H9 (cell line): ENCODE measurements at regions not wholly inside any gene's neighbourhood (a gene's known extent, or its start where the extent isn't known, plus 50 kb on each side); places are given as distances from the start of the nearest gene placed in this dataset.

ENCODE experiments used
- DNase-seq: peaks from one replicate; pipeline ENCODE4 v3.0.0-alpha.2; 2017
- H2AFZ ChIP-seq: one replicate; pipeline ENCODE4 v1.6.1; 2013; ENCODE audit warnings: mild to moderate bottlenecking, low read length, control low read depth, moderate library complexity
- H2AK5ac ChIP-seq: 2 replicates; pipeline ENCODE4 v1.6.1; 2013; ENCODE audit warnings: low read length, control low read depth, mixed read lengths; ENCODE audit not compliant: insufficient read length
- H2BK120ac ChIP-seq: one replicate; pipeline ENCODE4 v1.6.1; 2013; ENCODE audit warnings: low read depth, mild to moderate bottlenecking, low read length, control low read depth, inconsistent platforms; ENCODE audit not compliant: poor library complexity, severe bottlenecking
- H2BK12ac ChIP-seq: 2 replicates; pipeline ENCODE4 v1.6.1; 2013; ENCODE audit warnings: low read length, control low read depth, mixed read lengths, low read depth; ENCODE audit not compliant: insufficient read length
- H2BK15ac ChIP-seq: 2 replicates; pipeline ENCODE4 v1.6.1; 2013; ENCODE audit warnings: low read depth, low read length, control low read depth
- H2BK20ac ChIP-seq: one replicate; pipeline ENCODE4 v1.6.1; 2013; ENCODE audit warnings: low read depth, mild to moderate bottlenecking, low read length, control low read depth, inconsistent platforms; ENCODE audit not compliant: poor library complexity, severe bottlenecking
- H2BK5ac ChIP-seq: 2 replicates; pipeline ENCODE4 v1.6.1; 2013; ENCODE audit warnings: low read length, control low read depth, mixed read lengths; ENCODE audit not compliant: insufficient read length
- H3K14ac ChIP-seq: 2 replicates; pipeline ENCODE4 v1.6.1; 2013; ENCODE audit warnings: low read length, control low read depth; ENCODE audit not compliant: insufficient read depth
- H3K18ac ChIP-seq: 2 replicates; pipeline ENCODE4 v1.6.1; 2013; ENCODE audit warnings: low read depth, mild to moderate bottlenecking, mixed read lengths, low read length, control low read depth; ENCODE audit not compliant: insufficient read length
- H3K23ac ChIP-seq: 2 replicates; pipeline ENCODE4 v1.6.1; 2013; ENCODE audit warnings: low read length, control low read depth, mixed read lengths, low read depth; ENCODE audit not compliant: insufficient read length
- H3K23me2 ChIP-seq: 2 replicates; pipeline ENCODE4 v1.6.1; 2013; ENCODE audit warnings: low read depth, mild to moderate bottlenecking, mixed read lengths, low read length, control low read depth; ENCODE audit not compliant: insufficient read length, poor library complexity, severe bottlenecking
- H3K27ac ChIP-seq: 2 replicates; pipeline ENCODE4 v1.5.1; 2013; ENCODE audit warnings: low read length, control low read depth, mixed read lengths, low read depth; ENCODE audit not compliant: insufficient read length
- H3K27me3 ChIP-seq: 2 replicates; pipeline ENCODE4 v1.6.1; 2013; ENCODE audit warnings: low read length, control low read depth, inconsistent platforms; ENCODE audit not compliant: insufficient read depth
- H3K4ac ChIP-seq: 2 replicates; pipeline ENCODE4 v1.6.1; 2013; ENCODE audit warnings: low read depth, mild to moderate bottlenecking, control low read depth, inconsistent platforms, low read length, moderate library complexity
- H3K4me1 ChIP-seq: 2 replicates; pipeline ENCODE4 v1.6.1; 2013; ENCODE audit warnings: low read length, control low read depth, inconsistent platforms; ENCODE audit not compliant: insufficient read depth
- H3K4me2 ChIP-seq: 2 replicates; pipeline ENCODE4 v1.6.1; 2013; ENCODE audit warnings: low read length, control low read depth, mixed read lengths; ENCODE audit not compliant: insufficient read length, insufficient read depth
- H3K56ac ChIP-seq: 2 replicates; pipeline ENCODE4 v1.6.1; 2013; ENCODE audit warnings: low read depth, mild to moderate bottlenecking, mixed read lengths, low read length, control low read depth; ENCODE audit not compliant: insufficient read length
- H3K79me1 ChIP-seq: 2 replicates; pipeline ENCODE4 v1.6.1; 2013; ENCODE audit warnings: low read depth, mild to moderate bottlenecking, moderate library complexity, low read length, control low read depth, inconsistent platforms; ENCODE audit not compliant: insufficient read depth, poor library complexity, severe bottlenecking
- H3K79me2 ChIP-seq: 2 replicates; pipeline ENCODE4 v1.6.1; 2013; ENCODE audit warnings: low read length, control low read depth, inconsistent platforms; ENCODE audit not compliant: insufficient read depth
- H3K9ac ChIP-seq: 2 replicates; pipeline ENCODE4 v1.6.1; 2013; ENCODE audit warnings: low read length, control low read depth, mixed read lengths; ENCODE audit not compliant: insufficient read length; ENCODE audit errors: extremely low read depth
- H3K9me3 ChIP-seq: one replicate; pipeline ENCODE4 v1.6.1; 2013; ENCODE audit warnings: low read depth, low read length, inconsistent platforms; ENCODE audit not compliant: control insufficient read depth
- H3T11ph ChIP-seq: one replicate; pipeline ENCODE4 v1.6.1; 2013; ENCODE audit warnings: mild to moderate bottlenecking, low read length, control low read depth, inconsistent platforms
- H4K20me1 ChIP-seq: one replicate; pipeline ENCODE4 v1.6.1; 2013; ENCODE audit not compliant: control insufficient read depth, insufficient read length, insufficient read depth
- H4K5ac ChIP-seq: 2 replicates; pipeline ENCODE4 v1.6.1; 2013; ENCODE audit warnings: low read depth, mild to moderate bottlenecking, mixed read lengths, low read length, control low read depth; ENCODE audit not compliant: insufficient read length
- H4K8ac ChIP-seq: replicated peaks from 2 replicates; pipeline ENCODE4 v1.6.1; 2013; ENCODE audit warnings: low read length, control low read depth, mixed read lengths, low read depth; ENCODE audit not compliant: insufficient read length
- H4K91ac ChIP-seq: 2 replicates; pipeline ENCODE4 v1.6.1; 2013; ENCODE audit warnings: low read depth, mild to moderate bottlenecking, moderate library complexity, mixed read lengths, low read length, control low read depth; ENCODE audit not compliant: insufficient read length
- H3K27ac Mint-ChIP-seq, 3 experiments: 2 replicates in 2 of 3; 3 replicates in 1 of 3; pipeline ENCODE4 v1.8.0; 2020 to 2021; ENCODE audit warnings: mixed read lengths in 3 of 3, mild to moderate bottlenecking in 1 of 3, moderate library complexity in 1 of 3
- H3K27me3 Mint-ChIP-seq: 2 replicates; pipeline ENCODE4 v1.8.0; 2021; ENCODE audit warnings: low read depth, mild to moderate bottlenecking, moderate library complexity, mixed read lengths
- H3K36me3 Mint-ChIP-seq, 3 experiments: 2 replicates in 2 of 3; 3 replicates in 1 of 3; pipeline ENCODE4 v1.8.0; 2020 to 2021; ENCODE audit warnings: low read depth in 3 of 3, mixed read lengths in 3 of 3; ENCODE audit not compliant: insufficient read depth in 1 of 3
- H3K4me1 Mint-ChIP-seq, 2 experiments: 2 replicates each; pipeline ENCODE4 v1.8.0; 2020; ENCODE audit warnings: mixed read lengths in 2 of 2
- H3K4me3 Mint-ChIP-seq, 2 experiments: 2 replicates in 1 of 2; 3 replicates in 1 of 2; pipeline ENCODE4 v1.8.0; 2020 to 2021; ENCODE audit warnings: mild to moderate bottlenecking in 2 of 2, mixed read lengths in 2 of 2, moderate library complexity in 1 of 2
- H3K9me3 Mint-ChIP-seq, 2 experiments: 2 replicates in 1 of 2; 3 replicates in 1 of 2; pipeline ENCODE4 v1.8.0; 2020; ENCODE audit warnings: mild to moderate bottlenecking in 2 of 2, mixed read lengths in 2 of 2, moderate library complexity in 1 of 2
- WGBS: extraction: QIAGEN DNeasy Blood & Tissue Kit; methylation state at CpG from one replicate; pipeline ENCODE4 v1.1.7; 2013; ENCODE audit warnings: missing lambda C conversion rate, low lambda C conversion rate, mixed read lengths; ENCODE audit not compliant: insufficient read length; ENCODE audit errors: extremely low coverage; 5-methylcytosine and 5-hydroxymethylcytosine counted together
- TF ChIP-seq, protein P1 (sequence below): fragments of 200-600 bp; sonication (generic); conservative IDR thresholded peaks from 3 replicates; pipeline ENCODE4 v1.8.0; 2021; ENCODE audit warnings: antibody characterized with exemption, mild to moderate bottlenecking

GRCh38 chr7:25361863-25362262 lies 133.6 kb upstream of the NPVF start:
- no CpG with 5 or more reads among the region's 1 CpG for WGBS
- no peak overlapping the region for H3K4me2 ChIP-seq
- Mint-ChIP-seq H3K4me1 (peaks cover 3 to 7% of the 10 kb centered on the region in 2 experiments; a peak in 2 of 4 replicates), H3K9me3 (no peaks in the 10 kb centered on the region), H3K36me3 (no peaks in the 10 kb centered on the region), H3K27me3 (no peaks in the 10 kb centered on the region), H3K27ac (no peak overlapping the region), H3K4me3 (no peak overlapping the region)
- no peak overlapping the region for H3K56ac ChIP-seq
- H3K9me3 ChIP-seq = no peaks in the 10 kb centered on the region
- no peak overlapping the region for H2BK15ac ChIP-seq
- H2AFZ ChIP-seq = no peak overlapping the region
- no peak overlapping the region for H2BK5ac ChIP-seq
- H3K14ac ChIP-seq = no peak overlapping the region
- H3K4me1 ChIP-seq = no peaks in the 10 kb centered on the region
- H3K27ac ChIP-seq = no peak overlapping the region
- no peak overlapping the region for H2BK120ac ChIP-seq
- no peak overlapping the region for H3K18ac ChIP-seq
- TF ChIP-seq, protein P1, sequence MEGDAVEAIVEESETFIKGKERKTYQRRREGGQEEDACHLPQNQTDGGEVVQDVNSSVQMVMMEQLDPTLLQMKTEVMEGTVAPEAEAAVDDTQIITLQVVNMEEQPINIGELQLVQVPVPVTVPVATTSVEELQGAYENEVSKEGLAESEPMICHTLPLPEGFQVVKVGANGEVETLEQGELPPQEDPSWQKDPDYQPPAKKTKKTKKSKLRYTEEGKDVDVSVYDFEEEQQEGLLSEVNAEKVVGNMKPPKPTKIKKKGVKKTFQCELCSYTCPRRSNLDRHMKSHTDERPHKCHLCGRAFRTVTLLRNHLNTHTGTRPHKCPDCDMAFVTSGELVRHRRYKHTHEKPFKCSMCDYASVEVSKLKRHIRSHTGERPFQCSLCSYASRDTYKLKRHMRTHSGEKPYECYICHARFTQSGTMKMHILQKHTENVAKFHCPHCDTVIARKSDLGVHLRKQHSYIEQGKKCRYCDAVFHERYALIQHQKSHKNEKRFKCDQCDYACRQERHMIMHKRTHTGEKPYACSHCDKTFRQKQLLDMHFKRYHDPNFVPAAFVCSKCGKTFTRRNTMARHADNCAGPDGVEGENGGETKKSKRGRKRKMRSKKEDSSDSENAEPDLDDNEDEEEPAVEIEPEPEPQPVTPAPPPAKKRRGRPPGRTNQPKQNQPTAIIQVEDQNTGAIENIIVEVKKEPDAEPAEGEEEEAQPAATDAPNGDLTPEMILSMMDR = no peak
- no peak overlapping the region for H3K23ac ChIP-seq
- no peak overlapping the region for H3T11ph ChIP-seq
- no peaks in the 10 kb centered on the region for H3K23me2 ChIP-seq
- H2BK20ac ChIP-seq = no peak overlapping the region
- H4K5ac ChIP-seq = no peak overlapping the region
- H4K20me1 ChIP-seq = no peaks in the 10 kb centered on the region
- no peak overlapping the region for H3K9ac ChIP-seq
- no peak overlapping the region for H4K8ac ChIP-seq
- no peaks in the 10 kb centered on the region for H3K79me1 ChIP-seq
- H2BK12ac ChIP-seq = no peak overlapping the region
- H2AK5ac ChIP-seq = no peak overlapping the region
- H3K27me3 ChIP-seq = no peaks in the 10 kb centered on the region
- H4K91ac ChIP-seq = no peak overlapping the region
- H3K4ac ChIP-seq = no peak overlapping the region
- no peaks in the 10 kb centered on the region for H3K79me2 ChIP-seq
- no peak for DNase-seq
